GM06990 (cell line): ENCODE measurements at regions not wholly inside any gene's neighbourhood (a gene's known extent, or its start where the extent isn't known, plus 50 kb on each side); places are given as distances from the start of the nearest gene placed in this dataset.
"Not testable (repeated sequence)": the region's sequence is repeated elsewhere in the genome, so short reads cannot be mapped to it uniquely, and the experiment has no call there.

Experiments
- DNase-seq: peaks from one replicate; pipeline ENCODE4 v3.0.0-alpha.2; 2011; ENCODE audit not compliant: insufficient read length; ENCODE audit errors: extremely low read depth
- H3K27me3 ChIP-seq: replicated peaks from 2 replicates; pipeline ENCODE4 v1.6.0; 2011; ENCODE audit warnings: low read length; ENCODE audit not compliant: control insufficient read depth, insufficient read depth
- H3K36me3 ChIP-seq: 2 replicates; pipeline ENCODE4 v1.5.1; 2011; ENCODE audit warnings: low read length; ENCODE audit not compliant: control insufficient read depth, insufficient read depth
- H3K4me3 ChIP-seq: replicated peaks from 2 replicates; pipeline ENCODE4 v1.5.1; 2011; ENCODE audit warnings: low read depth, mild to moderate bottlenecking, control low read depth, low read length
- TF ChIP-seq, protein P1 (sequence below): IDR thresholded peaks from 2 replicates; pipeline ENCODE4 v1.5.1; 2011; ENCODE audit warnings: low read length, control low read depth, mild to moderate bottlenecking, inconsistent platforms; ENCODE audit not compliant: insufficient read depth, poor library complexity, severe bottlenecking

DNA sequence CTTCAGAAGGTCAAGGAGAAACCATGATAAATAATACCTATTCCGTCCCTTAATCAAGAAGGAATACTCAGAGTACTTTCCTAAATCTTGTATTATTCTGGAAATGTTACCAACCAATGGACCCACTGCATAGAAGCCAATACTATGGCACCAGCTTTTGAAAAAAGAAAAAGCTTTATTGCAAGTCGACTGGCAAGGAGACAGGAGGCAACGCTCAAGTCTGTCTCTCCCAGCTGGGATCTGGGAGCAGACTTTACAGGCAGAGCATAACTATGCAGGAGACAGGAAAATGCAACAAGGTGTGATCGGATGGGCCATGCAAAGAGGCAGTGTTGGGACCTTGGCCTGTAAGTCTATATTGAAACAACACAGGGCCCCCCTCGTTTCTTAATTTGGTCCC is 132.4 kb downstream of the CHD9NB start:
- H3K36me3 ChIP-seq, result no peaks in the 10 kb centered on the region

DNA sequence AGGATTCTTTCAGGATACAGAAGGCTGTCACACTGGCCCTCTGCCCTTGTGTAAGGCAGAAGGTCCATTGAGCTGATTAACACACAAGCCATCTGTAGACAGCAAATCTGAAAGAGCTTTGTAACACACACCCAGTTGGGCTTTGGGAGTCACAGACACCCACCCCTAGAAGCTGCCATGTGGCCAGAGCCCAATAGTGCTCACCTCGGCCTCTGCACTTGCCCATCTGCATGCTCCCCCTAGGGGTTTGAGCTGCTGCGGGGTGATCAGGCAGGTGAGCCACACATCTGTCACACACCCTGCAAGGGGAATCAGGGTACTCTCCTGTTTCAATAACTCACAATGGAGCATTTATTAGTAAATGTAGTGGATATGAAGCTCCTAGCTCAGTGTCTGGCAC is 138.3 kb downstream of the CHD9NB start:
- Histone ChIP-seq H3K27me3 (no peaks in the 10 kb centered on the region), H3K36me3 (no peaks in the 10 kb centered on the region), H3K4me3 (no peak overlapping the region)
- DNase-seq, result no peak
- TF ChIP-seq, protein P1, sequence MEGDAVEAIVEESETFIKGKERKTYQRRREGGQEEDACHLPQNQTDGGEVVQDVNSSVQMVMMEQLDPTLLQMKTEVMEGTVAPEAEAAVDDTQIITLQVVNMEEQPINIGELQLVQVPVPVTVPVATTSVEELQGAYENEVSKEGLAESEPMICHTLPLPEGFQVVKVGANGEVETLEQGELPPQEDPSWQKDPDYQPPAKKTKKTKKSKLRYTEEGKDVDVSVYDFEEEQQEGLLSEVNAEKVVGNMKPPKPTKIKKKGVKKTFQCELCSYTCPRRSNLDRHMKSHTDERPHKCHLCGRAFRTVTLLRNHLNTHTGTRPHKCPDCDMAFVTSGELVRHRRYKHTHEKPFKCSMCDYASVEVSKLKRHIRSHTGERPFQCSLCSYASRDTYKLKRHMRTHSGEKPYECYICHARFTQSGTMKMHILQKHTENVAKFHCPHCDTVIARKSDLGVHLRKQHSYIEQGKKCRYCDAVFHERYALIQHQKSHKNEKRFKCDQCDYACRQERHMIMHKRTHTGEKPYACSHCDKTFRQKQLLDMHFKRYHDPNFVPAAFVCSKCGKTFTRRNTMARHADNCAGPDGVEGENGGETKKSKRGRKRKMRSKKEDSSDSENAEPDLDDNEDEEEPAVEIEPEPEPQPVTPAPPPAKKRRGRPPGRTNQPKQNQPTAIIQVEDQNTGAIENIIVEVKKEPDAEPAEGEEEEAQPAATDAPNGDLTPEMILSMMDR, result no peak

More for the DNA sequence above, 132.4 kb downstream of the CHD9NB start:
- H3K27me3 ChIP-seq, result no peaks in the 10 kb centered on the region; the same call in 1 of the 2 replicates
- no peak overlapping the region for H3K4me3 ChIP-seq
- TF ChIP-seq, protein P1, result no peak
- no peak for DNase-seq

DNA sequence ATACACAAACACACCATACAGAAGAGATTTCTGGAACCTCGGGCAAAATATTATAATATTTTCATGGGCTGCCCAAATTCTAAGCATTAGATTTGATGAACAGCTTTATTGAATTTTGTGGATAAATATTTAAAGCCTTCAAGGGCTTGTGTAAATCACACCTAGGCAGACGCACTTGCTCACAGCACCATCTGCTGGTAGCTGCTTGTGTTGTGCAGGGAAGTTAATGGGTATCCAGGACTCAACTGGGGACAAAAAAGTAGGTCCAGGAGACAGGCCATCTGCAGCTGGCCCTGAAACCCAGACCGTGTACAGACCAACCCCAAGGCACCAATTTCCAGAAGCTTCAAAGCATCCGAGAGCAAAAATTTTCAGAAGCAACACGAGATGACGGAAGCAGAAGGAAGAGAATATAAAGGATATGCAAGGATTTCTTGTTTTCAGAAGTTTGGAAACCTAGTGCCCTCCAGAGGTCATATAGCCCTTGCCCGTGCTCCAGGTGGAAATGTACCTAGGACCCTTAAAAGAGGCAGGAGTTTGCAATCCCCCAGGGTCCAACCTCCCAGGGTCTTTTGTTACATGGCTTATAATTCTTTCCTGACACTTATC is 140.0 kb downstream of the CHD9NB start:
- Histone ChIP-seq H3K27me3 (no peaks in the 10 kb centered on the region), H3K36me3 (no peaks in the 10 kb centered on the region), H3K4me3 (no peak overlapping the region)
- TF ChIP-seq, protein P1, result peak; percentile 79
- no peak for DNase-seq

DNA sequence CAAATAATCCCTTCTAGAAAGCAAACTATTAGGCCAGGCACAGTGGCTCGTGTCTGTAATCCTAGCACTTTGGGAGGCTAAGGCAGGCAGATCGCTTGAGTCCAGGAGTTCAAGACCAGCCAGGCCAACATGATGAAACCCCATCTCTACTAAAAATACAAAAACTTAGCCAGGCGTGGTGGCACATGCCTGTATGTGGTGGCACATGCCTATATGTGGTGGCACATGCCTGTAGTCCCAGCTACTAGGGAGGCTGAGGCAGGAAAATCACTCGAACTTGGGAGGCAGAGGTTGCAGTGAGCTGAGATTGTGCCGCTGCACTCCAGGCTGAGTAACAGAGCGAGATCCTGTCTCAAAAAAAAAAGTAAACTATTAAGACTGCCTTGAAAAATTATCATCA is 144.6 kb downstream of the CHD9NB start:
- DNase-seq, H3K36me3 ChIP-seq, H3K27me3 ChIP-seq, H3K4me3 ChIP-seq: not testable (repeated sequence)

DNA sequence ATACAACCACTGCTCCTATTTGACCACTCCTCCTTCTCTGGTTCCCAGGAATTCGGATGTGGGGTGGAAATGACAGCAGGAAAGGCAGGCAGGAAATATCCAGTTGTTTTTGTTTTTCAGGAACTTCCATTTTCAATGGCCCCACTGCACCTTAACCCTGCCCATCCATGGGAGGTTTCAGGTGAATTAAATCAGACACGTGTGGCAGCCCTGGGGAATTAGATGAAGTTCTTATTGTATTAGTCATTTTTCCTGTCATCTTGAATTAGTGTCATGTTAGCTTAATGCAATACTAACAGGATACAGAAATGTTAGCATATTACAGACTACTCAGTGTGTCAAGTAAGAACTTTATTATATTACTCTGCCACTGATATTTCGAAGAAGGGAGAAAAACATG is 146.4 kb downstream of the CHD9NB start:
- TF ChIP-seq, protein P1, result no peak

DNA sequence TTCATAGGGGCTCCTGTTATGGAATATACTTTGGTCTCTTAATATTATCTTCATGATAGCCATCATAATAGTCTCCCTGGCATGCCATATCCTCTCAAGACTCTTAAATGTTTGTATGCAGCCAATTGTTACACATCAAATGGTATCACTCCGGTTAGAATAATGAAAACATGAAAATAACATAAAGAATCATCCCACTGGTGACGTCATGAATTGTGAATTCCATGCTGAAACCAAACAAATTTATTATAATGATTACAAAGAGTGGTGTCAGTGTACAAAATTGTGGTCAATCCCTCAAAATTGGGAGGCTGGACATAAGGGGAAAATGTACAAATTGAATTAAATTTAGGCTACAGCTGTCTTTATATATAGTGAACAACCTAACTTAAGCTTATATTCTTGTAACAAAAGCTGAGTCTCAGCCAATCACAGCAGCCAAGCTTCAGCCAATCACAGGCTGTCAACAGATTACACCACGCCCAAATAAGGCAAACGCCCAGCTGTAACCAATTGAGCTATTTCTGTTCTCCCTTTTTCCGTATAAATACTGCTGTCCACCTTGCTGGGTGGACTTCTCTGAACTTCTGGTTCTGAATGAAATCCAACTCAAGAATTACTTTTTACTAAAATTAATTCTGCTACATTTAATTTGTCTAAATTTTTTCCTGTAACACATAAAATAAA is 156.1 kb downstream of the CHD9NB start:
- no peak for DNase-seq
- TF ChIP-seq, protein P1, result no peak

More for the DNA sequence above, 146.4 kb downstream of the CHD9NB start:
- DNase-seq, result no peak
- Histone ChIP-seq H3K36me3 (no peaks in the 10 kb centered on the region), H3K4me3 (no peak overlapping the region), H3K27me3 (no peaks in the 10 kb centered on the region)

More for the DNA sequence above, 156.1 kb downstream of the CHD9NB start:
- H3K36me3 ChIP-seq, result no peaks in the 10 kb centered on the region
- H3K4me3 ChIP-seq, result no peak overlapping the region
- no peaks in the 10 kb centered on the region for H3K27me3 ChIP-seq
